ENCODE measurements at regions not wholly inside any gene's neighbourhood (a gene's known extent, or its start where the extent isn't known, plus 50 kb on each side); places are given as distances from the start of the nearest gene placed in this dataset.

GRCh38 chr10:22765660-22766547 lies 51.5 kb upstream of the PIP4K2A start:
- SMC1A ChIA-PET (ENCODE audit: uncharacterized antibody, unreplicated experiment), result interaction anchor here (0.7 to 2.6 kb wide), 11 partner anchors 10 to 166 kb away, joined by 3 to 18 read pairs (median 3); no protein-coding TSS in a partner anchor
- no peaks in the 10 kb centered on the region for H3K79me2 ChIP-seq (ENCODE audit: control insufficient read depth, insufficient read depth, low read length)
- no peak overlapping the region; the same call in 1 of the 2 replicates for H2AFZ ChIP-seq (ENCODE audit: control insufficient read depth, low read depth, low read length)
- H3K4me3 ChIP-seq, result no peak overlapping the region
- no peaks in the 10 kb centered on the region for H3K27me3 ChIP-seq (replicated peaks in 1 of 2; ENCODE audit: control insufficient read depth in 2 of 2, insufficient read depth in 2 of 2, low read length in 1 of 2)
- H3K9me3 ChIP-seq (replicated peaks; ENCODE audit: control insufficient read depth, insufficient read depth, low read length), result no peaks in the 10 kb centered on the region
- no peak overlapping the region for H3K9ac ChIP-seq (ENCODE audit: control insufficient read depth, insufficient read depth, low read length)
- DNase-seq (ENCODE audit: low read depth, low spot score) (peak; percentile 80), FAIRE-seq (peak; percentile 69), ATAC-seq (peak; percentile 91)
- POLR2A ChIA-PET, result interaction anchor here (0.6 to 1.4 kb wide), 2 partner anchors 53 to 61 kb away, joined by 3 to 4 read pairs; no protein-coding TSS in a partner anchor
- H3K27ac ChIP-seq (ENCODE audit: control insufficient read depth, insufficient read depth), result peak overlapping the region; percentile 65
- WGBS (ENCODE audit: insufficient coverage, insufficient replicate concordance, low lambda C conversion rate, missing lambda C conversion rate), result 15% methylated on average over 5 of the region's 6 CpGs
- in situ Hi-C loops (cut with MboI) (no loop called here), intact Hi-C loops (cut with micrococcal nuclease; ENCODE audit: unreplicated experiment) (loop anchor here (5.0 kb wide), 1 partner anchor 54 kb away; the partner anchor contains the start of gene PIP4K2A)
- no peaks in the 10 kb centered on the region for H4K20me1 ChIP-seq (ENCODE audit: control insufficient read depth, insufficient read depth)
- no TSS peak for BruUV-seq (replicated peaks)
- RAD21 ChIA-PET (ENCODE audit: unreplicated experiment), result interaction anchor here (0.6 to 2.8 kb wide), 10 partner anchors 15 to 207 kb away, joined by 3 to 11 read pairs (median 4); no protein-coding TSS in a partner anchor
- H3K36me3 ChIP-seq (ENCODE audit: control insufficient read depth in 2 of 2, insufficient read depth in 2 of 2, low read length in 1 of 2), result no peaks in the 10 kb centered on the region
- CTCF ChIA-PET, result no interaction called here
- peak overlapping the region; percentile 26 for H3K4me2 ChIP-seq (ENCODE audit: control insufficient read depth, insufficient read depth)
- peaks cover 32% of the 10 kb centered on the region for H3K4me1 ChIP-seq (ENCODE audit: control insufficient read depth, insufficient read depth, low read length)
- TF ChIP-seq ZSCAN29 (IDR thresholded peaks at IDR 0.05) (no peak), EED (IDR thresholded peaks at IDR 0.05; ENCODE audit: low read depth) (peak; percentile 74), ZNF207 (IDR thresholded peaks at IDR 0.05; ENCODE audit: borderline replicate concordance) (peak; percentile 60; the same call in 1 of the 2 replicates), PRDM15 (CRISPR knock-in tag; IDR thresholded peaks at IDR 0.05) (no peak), MTA2 (IDR thresholded peaks at IDR 0.05; ENCODE audit: low read depth) (peak; percentile 79; the same call in 1 of the 2 replicates), FOXK2 (IDR thresholded peaks at IDR 0.05) (no peak), ZNF622 (IDR thresholded peaks at IDR 0.05) (no peak), NR2C2 (IDR thresholded peaks at IDR 0.05; ENCODE audit: borderline replicate concordance, control insufficient read depth, insufficient read length, low read depth) (no peak), SP1 (IDR thresholded peaks at IDR 0.05; ENCODE audit: low read depth, low read length) (no peak), GABPA (IDR thresholded peaks at IDR 0.05; ENCODE audit: low read depth) (no peak), DPF2 (IDR thresholded peaks at IDR 0.05) (peak; percentile 59), TCF7 (IDR thresholded peaks at IDR 0.05; ENCODE audit: borderline replicate concordance) (0 out of 2 replicates have a peak, but pooled peaks have one; percentile 7), ASH2L (IDR thresholded peaks at IDR 0.05; ENCODE audit: borderline replicate concordance, low read depth) (no peak), E2F8 (IDR thresholded peaks at IDR 0.05; ENCODE audit: low read depth, partially characterized antibody) (no peak)
- TF ChIP-seq, protein P1, sequence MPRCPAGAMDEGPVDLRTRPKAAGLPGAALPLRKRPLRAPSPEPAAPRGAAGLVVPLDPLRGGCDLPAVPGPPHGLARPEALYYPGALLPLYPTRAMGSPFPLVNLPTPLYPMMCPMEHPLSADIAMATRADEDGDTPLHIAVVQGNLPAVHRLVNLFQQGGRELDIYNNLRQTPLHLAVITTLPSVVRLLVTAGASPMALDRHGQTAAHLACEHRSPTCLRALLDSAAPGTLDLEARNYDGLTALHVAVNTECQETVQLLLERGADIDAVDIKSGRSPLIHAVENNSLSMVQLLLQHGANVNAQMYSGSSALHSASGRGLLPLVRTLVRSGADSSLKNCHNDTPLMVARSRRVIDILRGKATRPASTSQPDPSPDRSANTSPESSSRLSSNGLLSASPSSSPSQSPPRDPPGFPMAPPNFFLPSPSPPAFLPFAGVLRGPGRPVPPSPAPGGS (IDR thresholded peaks at IDR 0.05; ENCODE audit: borderline replicate concordance, insufficient read depth, low read depth, low read length, poor library complexity, severe bottlenecking), result no peak
